K562 (cell line): ENCODE measurements at regions not wholly inside any gene's neighbourhood (a gene's known extent, or its start where the extent isn't known, plus 50 kb on each side); places are given as distances from the start of the nearest gene placed in this dataset.

Experiments
- ATAC-seq: fragments of 200-7000 bp; cut with Tn5 transposase; 3 replicates; pipeline ENCODE4 v1.9.1; 2020; ENCODE audit warnings: moderate library complexity
- BruUV-seq: library from RNA; stranded (reverse); fragments of 400-500 nt; replicated peaks from 2 replicates; lab custom pipeline; 2021; lab: Mats Ljungman, UMichigan
- CTCF ChIA-PET: fragments of 300-600 bp; formaldehyde crosslinking; extraction: SDS; loops from one replicate; lab custom pipeline; 2021; ENCODE audit warnings: low intra/inter-chr PET ratio; lab: Yijun Ruan, JAX
- POLR2A ChIA-PET: fragments of 300-600, 350-650 bp; sonication (Branson Sonifier 250); formaldehyde crosslinking; extraction: SDS; loops from one replicate; lab custom pipeline; 2021; ENCODE audit warnings: antibody characterized with exemption, inconsistent platforms; lab: Yijun Ruan, JAX
- DNase-seq, 4 experiments: peaks; one replicate each; pipeline versions ENCODE4 v3.0.0 to v3.0.0-alpha.2; 2011 to 2018; ENCODE audit warnings: low spot score in 3 of 4, mixed read lengths in 3 of 4; ENCODE audit errors: extremely low read depth in 1 of 4
- FAIRE-seq: peaks from 2 replicates; lab custom pipeline; 2011; peaks lifted over from hg19 to GRCh38; lab: Jason Lieb, UNC
- H2AFZ ChIP-seq: 2 replicates; pipeline ENCODE4 v1.6.0; 2011; ENCODE audit warnings: low read depth, low read length, control low read depth, inconsistent platforms
- H3K27ac ChIP-seq: fragments of 200-600 bp; 3 replicates; pipeline ENCODE4 v1.8.0; 2011; ENCODE audit warnings: low read depth, mild to moderate bottlenecking, control low read depth, inconsistent platforms, low read length, moderate library complexity, mixed read lengths; ENCODE audit errors: extremely low read depth
- H3K27me3 ChIP-seq, 2 experiments: fragments of 300-600 bp in 1 of 2; 2 replicates in 1 of 2; 3 replicates in 1 of 2; pipeline versions ENCODE4 v1.6.0 to v1.8.0; 2011; ENCODE audit warnings: inconsistent platforms in 2 of 2, low read length in 2 of 2, mild to moderate bottlenecking in 1 of 2, mixed read lengths in 1 of 2, moderate library complexity in 1 of 2; ENCODE audit not compliant: control insufficient read depth in 2 of 2, insufficient read depth in 2 of 2
- H3K36me3 ChIP-seq: fragments of 300-600 bp; 3 replicates; pipeline ENCODE4 v1.8.0; 2011; ENCODE audit warnings: mild to moderate bottlenecking, low read length, inconsistent platforms; ENCODE audit not compliant: control insufficient read depth, insufficient read depth
- H3K4me1 ChIP-seq, 2 experiments: fragments of 200-600 bp in 1 of 2; replicated peaks in 1 of 2; 2 replicates in 1 of 2; 3 replicates in 1 of 2; pipeline versions ENCODE4 v1.5.1 to v1.8.0; 2011; ENCODE audit warnings: inconsistent platforms in 2 of 2, low read length in 2 of 2, mild to moderate bottlenecking in 1 of 2, mixed read lengths in 1 of 2, moderate library complexity in 1 of 2; ENCODE audit not compliant: control insufficient read depth in 2 of 2, insufficient read depth in 2 of 2
- H3K4me2 ChIP-seq: 2 replicates; pipeline ENCODE4 v1.6.1; 2011; ENCODE audit warnings: low read length, control low read depth, inconsistent platforms, mixed read lengths; ENCODE audit not compliant: insufficient read depth
- H3K4me3 ChIP-seq: fragments of 200-600 bp; sonication (generic), shearing (Covaris generic); 2 replicates; pipeline ENCODE4 v1.5.1; 2016; ENCODE audit warnings: control low read depth, inconsistent platforms
- H3K79me2 ChIP-seq: fragments of 200-600 bp; 3 replicates; pipeline ENCODE4 v1.8.0; 2011; ENCODE audit warnings: low read length, inconsistent platforms; ENCODE audit not compliant: control insufficient read depth, insufficient read depth
- H3K9ac ChIP-seq, 2 experiments: 2 replicates each; pipeline versions ENCODE4 v1.6.0 to v1.6.1; 2011; ENCODE audit warnings: low read depth in 2 of 2, low read length in 2 of 2, control low read depth in 1 of 2, inconsistent platforms in 1 of 2, mild to moderate bottlenecking in 1 of 2, mixed read lengths in 1 of 2; ENCODE audit not compliant: insufficient read depth in 1 of 2
- H3K9me1 ChIP-seq: one replicate; pipeline ENCODE4 v1.6.0; 2011; ENCODE audit warnings: inconsistent platforms, mild to moderate bottlenecking, low read length, moderate library complexity; ENCODE audit not compliant: control insufficient read depth, insufficient read depth
- H3K9me3 ChIP-seq: replicated peaks from 2 replicates; pipeline ENCODE4 v1.5.1; 2011; ENCODE audit warnings: low read depth, low read length, inconsistent platforms; ENCODE audit not compliant: control insufficient read depth, insufficient read depth
- H4K20me1 ChIP-seq: replicated peaks from 2 replicates; pipeline ENCODE4 v1.6.1; 2011; ENCODE audit warnings: low read length, inconsistent platforms, mixed read lengths; ENCODE audit not compliant: control insufficient read depth, insufficient read depth
- FOXK1 ChIP-seq: sonication (generic); formaldehyde crosslinking; IDR thresholded peaks from 2 replicates; pipeline ENCODE4 v1.8.0; 2022; ENCODE audit warnings: missing genetic modification reagents, mild to moderate bottlenecking, borderline replicate concordance
- ILF3 ChIP-seq: fragments of 450-650 bp; IDR thresholded peaks from 2 replicates; pipeline ENCODE4 v1.6.1; 2018; ENCODE audit warnings: antibody characterized with exemption, mild to moderate bottlenecking, moderate library complexity, borderline replicate concordance
- MCM5 ChIP-seq: fragments of 450-650 bp; IDR thresholded peaks from 2 replicates; pipeline ENCODE4 v1.6.1; 2016; ENCODE audit warnings: low read depth
- NR4A1 ChIP-seq, 2 experiments: fragments of 250-450 bp in 1 of 2; fragments of 450-650 bp in 1 of 2; sonication (Bioruptor Pico) in 1 of 2; IDR thresholded peaks; 2 replicates each; pipeline versions ENCODE4 v1.4.0 to v1.6.1; 2016 to 2020; ENCODE audit warnings: mild to moderate bottlenecking in 2 of 2, missing compliant biosample characterization in 1 of 2, missing genetic modification characterization in 1 of 2, moderate library complexity in 1 of 2
- RBM22 ChIP-seq: fragments of 200-400 bp; formaldehyde crosslinking; IDR thresholded peaks from 2 replicates; pipeline ENCODE4 v1.6.1; 2018; ENCODE audit warnings: low read length, low read depth; ENCODE audit not compliant: poor library complexity, severe bottlenecking
- SRSF9 ChIP-seq: fragments of 200-400 bp; formaldehyde crosslinking; IDR thresholded peaks from 2 replicates; pipeline ENCODE4 v1.6.1; 2017; ENCODE audit warnings: low read depth, low read length, borderline replicate concordance
- STAT6 ChIP-seq: sonication (generic); formaldehyde crosslinking; IDR thresholded peaks from 2 replicates; pipeline ENCODE4 v1.8.1; 2023; ENCODE audit warnings: mild to moderate bottlenecking, missing genetic modification reagents
- TGIF2 ChIP-seq: sonication (generic); formaldehyde crosslinking; IDR thresholded peaks from 2 replicates; pipeline ENCODE4 v1.8.1; 2022; ENCODE audit warnings: mild to moderate bottlenecking, missing genetic modification reagents, moderate library complexity
- THRAP3 ChIP-seq: fragments of 450-650 bp; IDR thresholded peaks from 2 replicates; pipeline ENCODE4 v1.6.1; 2016; ENCODE audit warnings: mild to moderate bottlenecking, inconsistent platforms, borderline replicate concordance
- ZC3H4 ChIP-seq: sonication (generic); formaldehyde crosslinking; IDR thresholded peaks from 2 replicates; pipeline ENCODE4 v1.9.0; 2021; ENCODE audit warnings: missing genetic modification reagents, borderline replicate concordance
- in situ Hi-C: fragments of 300-500 bp; cut with MboI; formaldehyde crosslinking; loops from 4 replicates; pipeline ENCODE4 v1.15.0; 2018; ENCODE audit warnings: inconsistent platforms, mixed read lengths
- intact Hi-C: fragments of 100-400 bp; cut with micrococcal nuclease; formaldehyde crosslinking; loops from 2 replicates; pipeline ENCODE4 v1.14.2; 2022

GRCh38 chr12:126397660-126398059 lies 1332.4 kb downstream of the AACS start (continued):
- TF ChIP-seq ZC3H4 (CRISPR knock-in tag), result no peak
- TF ChIP-seq ILF3, result no peak
- TF ChIP-seq MCM5, result no peak
- TF ChIP-seq TGIF2 (CRISPR knock-in tag), result no peak

- no TSS peak for BruUV-seq
- no peak for TF ChIP-seq RBM22
- no peak for TF ChIP-seq SRSF9
- no peak for TF ChIP-seq THRAP3
- no peak for TF ChIP-seq NR4A1 (CRISPR knock-in tag; IDR thresholded peaks at IDR 0.05)
- no peak for TF ChIP-seq NR4A1 (tag; IDR thresholded peaks at IDR 0.05)
- TF ChIP-seq STAT6 (CRISPR knock-in tag), result no peak
- no peak for TF ChIP-seq FOXK1
- intact Hi-C loops, result no loop called here
- no peak overlapping the region for H3K27ac ChIP-seq
- in situ Hi-C loops, result no loop called here
- H2AFZ ChIP-seq, result no peak overlapping the region
- FAIRE-seq, result no peak
- POLR2A ChIA-PET, result no interaction called here
- H3K79me2 ChIP-seq, result no peaks in the 10 kb centered on the region
- H4K20me1 ChIP-seq, result no peaks in the 10 kb centered on the region
- H3K4me3 ChIP-seq, result no peak overlapping the region
- H3K27me3 ChIP-seq, result no peaks in the 10 kb centered on the region
- no peaks in the 10 kb centered on the region for H3K9me3 ChIP-seq
- ATAC-seq, result no peak
- H3K9ac ChIP-seq, result no peak overlapping the region
- H3K4me1 ChIP-seq, result no peaks in the 10 kb centered on the region
- CTCF ChIA-PET, result no interaction called here
- no peaks in the 10 kb centered on the region for H3K9me1 ChIP-seq
- no peaks in the 10 kb centered on the region for H3K36me3 ChIP-seq
- DNase-seq, result no peak
- H3K4me2 ChIP-seq, result no peak overlapping the region
Measured at GRCh38 chr12:126400831-126401230, 1335.6 kb downstream of the AACS start.
